GM12874 (cell line): ENCODE measurements at regions not wholly inside any gene's neighbourhood (a gene's known extent, or its start where the extent isn't known, plus 50 kb on each side); places are given as distances from the start of the nearest gene placed in this dataset.

Source experiments
- CTCF ChIP-seq: IDR thresholded peaks from 2 replicates; pipeline ENCODE4 v1.5.1; 2011; ENCODE audit warnings: low read depth, mild to moderate bottlenecking, control low read depth, low read length, moderate library complexity; ENCODE audit not compliant: insufficient read depth

GRCh38 chr2:59830601-59831000 lies 722.9 kb downstream of the BCL11A start:
- no peak for TF ChIP-seq CTCF

GRCh38 chr2:59827677-59828076 lies 725.8 kb downstream of the BCL11A start:
- no peak for TF ChIP-seq CTCF

GRCh38 chr2:59826177-59826576 lies 727.3 kb downstream of the BCL11A start:
- TF ChIP-seq CTCF: no peak

GRCh38 chr2:59824314-59824713 lies 729.1 kb downstream of the BCL11A start:
- TF ChIP-seq CTCF: no peak

DNA sequence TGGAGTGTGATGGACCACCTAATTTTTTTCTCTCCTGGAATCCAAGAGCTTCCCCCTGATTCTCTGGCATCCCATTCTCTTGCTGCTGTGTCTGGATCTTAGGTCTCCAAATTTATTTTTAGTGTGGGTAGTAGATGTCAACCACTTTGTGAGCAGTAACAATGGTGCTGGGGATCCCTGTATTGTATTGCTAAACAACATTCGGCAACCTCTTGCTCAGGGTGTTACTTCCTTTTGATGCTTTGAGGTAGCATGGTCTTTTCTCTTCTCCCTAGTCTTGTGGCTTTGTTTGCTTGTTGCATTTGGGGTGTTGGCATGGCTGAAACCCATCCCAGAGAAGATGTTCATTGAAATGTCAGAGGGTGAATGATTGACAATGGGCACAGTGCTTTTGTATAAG lies 737.4 kb downstream of the BCL11A start:
- no peak for TF ChIP-seq CTCF

- no peak for TF ChIP-seq CTCF
Observed at GRCh38 chr2:59806486-59806885, 747.0 kb downstream of the BCL11A start.

DNA sequence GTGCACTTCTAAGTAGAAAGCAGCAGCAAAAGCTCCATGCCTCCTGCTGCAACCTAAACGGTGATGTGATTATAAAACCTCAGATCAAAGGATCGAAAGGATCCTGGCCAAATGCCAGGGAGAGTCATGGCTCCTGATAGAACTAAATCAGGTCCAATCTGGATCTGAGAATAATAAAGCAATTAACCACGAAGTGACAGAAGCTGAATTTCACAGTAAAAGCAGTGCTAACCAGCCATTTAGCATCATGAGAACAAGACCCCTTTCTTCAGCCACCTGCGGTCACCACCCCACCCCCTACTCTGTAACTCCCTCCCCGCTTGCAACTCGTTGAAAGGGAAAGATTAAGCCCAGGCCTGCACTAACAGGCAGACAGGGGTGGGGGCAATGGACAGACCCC lies 748.7 kb downstream of the BCL11A start:
- TF ChIP-seq CTCF: no peak

GRCh38 chr2:59803586-59803985 lies 749.9 kb downstream of the BCL11A start:
- no peak for TF ChIP-seq CTCF
